Stomach (tissue), 4 donors: ENCODE measurements at regions not wholly inside any gene's neighbourhood (a gene's known extent, or its start where the extent isn't known, plus 50 kb on each side); places are given as distances from the start of the nearest gene placed in this dataset.

Experiments
- CTCF ChIP-seq, 7 experiments: fragments of 450-650 bp in 4 of 7; fragments of 200-600 bp in 3 of 7; sonication (generic) in 3 of 7; IDR thresholded peaks; one replicate each; pipeline ENCODE4 v1.5.1; 2016 to 2019; ENCODE audit warnings: antibody characterized with exemption in 7 of 7, control low read depth in 2 of 7, mild to moderate bottlenecking in 1 of 7
- EP300 ChIP-seq: sonication (generic); formaldehyde crosslinking; IDR thresholded peaks from one replicate; pipeline ENCODE4 v1.6.1; 2017; ENCODE audit warnings: antibody characterized with exemption
- POLR2AphosphoS5 ChIP-seq, 3 donors: sonication (generic); formaldehyde crosslinking; IDR thresholded peaks; one replicate each; pipeline ENCODE4 v1.6.1; 2016; ENCODE audit warnings: antibody characterized with exemption in 3 of 3

- TF ChIP-seq CTCF (IDR thresholded peaks at IDR 0.05) (no peak), EP300 (no peak), POLR2AphosphoS5 (IDR thresholded peaks at IDR 0.05) (no peak)
Observed at GRCh38 chr14:38073641-38074040, 134.1 kb upstream of the SSTR1 start.
